DMS 273 (cell line): ENCODE measurements at regions not wholly inside any gene's neighbourhood (a gene's known extent, or its start where the extent isn't known, plus 50 kb on each side); places are given as distances from the start of the nearest gene placed in this dataset.

Source experiments
- DNase-seq: peaks from one replicate; lab custom pipeline; 2025; ENCODE audit not compliant: unreplicated experiment; lab: John Stamatoyannopoulos, UW

DNA sequence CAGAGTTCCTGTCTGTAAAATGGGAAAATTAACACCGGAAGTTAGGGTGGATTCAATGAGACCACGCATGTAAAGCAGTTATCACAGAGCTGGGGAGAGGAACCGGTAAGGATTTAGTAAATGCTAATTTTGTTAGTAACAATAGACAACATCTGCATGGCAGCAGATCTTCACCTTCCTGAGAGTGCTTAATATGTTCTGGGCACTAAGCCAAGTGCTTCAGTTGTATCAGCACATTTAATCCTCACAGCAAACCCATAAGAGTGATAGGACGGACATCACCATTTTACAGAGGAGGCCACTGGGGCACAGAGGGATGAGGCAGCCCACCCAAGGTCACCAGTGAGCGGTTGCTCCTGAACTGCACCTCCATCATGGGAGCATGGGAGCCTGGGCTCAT lies 189.4 kb downstream of the WNT5A start:
- DNase-seq: peak; percentile 1

DNA sequence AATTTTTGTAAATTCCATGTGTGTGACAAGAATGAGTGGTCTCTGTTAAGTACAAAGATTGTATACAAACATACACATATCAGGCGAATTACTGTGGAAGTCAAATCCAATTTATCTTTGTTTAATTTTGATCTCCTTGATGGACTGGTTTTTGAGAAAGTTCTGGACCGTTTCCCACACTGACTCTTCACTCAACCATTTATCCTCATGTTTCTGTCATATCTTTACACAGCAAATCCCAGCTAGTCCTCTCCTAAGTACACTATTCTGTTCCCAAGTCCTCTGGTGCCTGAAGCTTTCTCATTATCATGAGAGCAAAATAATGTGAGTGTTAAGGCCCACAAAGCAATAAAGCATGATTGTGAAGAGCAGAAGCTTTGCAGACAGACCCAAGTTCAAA lies 189.9 kb downstream of the WNT5A start:
- DNase-seq: no peak

DNA sequence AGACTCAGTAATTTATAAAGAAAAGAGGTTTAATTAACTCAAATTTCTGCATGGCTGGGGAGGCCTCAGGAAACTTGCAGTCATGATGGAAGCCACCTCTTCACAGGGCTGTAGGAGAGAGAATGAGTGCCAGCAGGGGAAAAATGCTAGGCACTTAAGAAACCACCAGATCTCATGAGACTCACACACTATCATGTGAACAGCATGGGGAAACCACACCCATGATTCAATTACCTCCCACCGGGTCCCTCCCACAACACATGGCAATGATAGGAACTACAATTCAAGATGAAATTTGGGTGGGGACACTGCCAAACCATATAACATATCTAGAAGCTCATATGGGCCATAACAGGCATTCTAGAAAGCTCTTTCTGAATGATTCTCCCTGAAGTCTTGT lies 190.3 kb downstream of the WNT5A start:
- DNase-seq: no peak

DNA sequence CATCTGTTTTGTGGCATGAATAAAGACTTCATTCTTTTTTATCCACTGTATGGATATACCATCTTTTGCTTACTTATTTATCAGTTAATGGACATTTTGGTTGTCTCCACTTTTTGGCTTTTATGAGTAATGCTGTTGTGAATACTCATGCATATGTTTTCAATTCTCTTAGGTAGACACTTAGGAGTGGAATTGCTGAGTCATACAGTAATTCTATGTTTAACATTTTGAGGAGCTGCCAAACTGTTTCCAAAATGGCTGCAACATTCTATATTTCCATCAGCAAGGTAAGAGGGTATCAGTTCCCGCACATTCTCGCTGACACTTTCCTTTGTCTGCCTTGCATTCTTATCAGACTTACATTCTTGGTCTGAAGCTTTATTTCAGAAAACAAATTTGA lies 191.1 kb downstream of the WNT5A start:
- DNase-seq: no peak

DNA sequence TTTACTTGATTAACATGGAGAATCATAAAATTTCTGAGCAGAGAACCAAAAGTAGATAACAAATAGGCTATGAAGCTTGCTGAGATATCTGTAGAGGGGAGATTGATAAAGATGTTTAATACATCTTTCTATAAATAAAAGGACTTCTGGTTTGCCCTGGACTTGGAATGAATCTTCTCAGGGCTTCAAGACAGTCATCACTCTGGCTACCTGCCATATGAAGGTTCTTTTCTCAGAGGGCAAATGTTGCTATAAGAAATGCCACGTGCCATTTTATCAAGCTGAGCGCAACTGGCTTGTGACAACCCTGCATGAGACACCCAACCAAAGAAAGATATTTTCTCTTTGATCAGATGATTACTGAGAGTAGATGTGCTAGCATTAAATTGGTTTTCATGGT lies 192.5 kb downstream of the WNT5A start:
- no peak for DNase-seq

DNA sequence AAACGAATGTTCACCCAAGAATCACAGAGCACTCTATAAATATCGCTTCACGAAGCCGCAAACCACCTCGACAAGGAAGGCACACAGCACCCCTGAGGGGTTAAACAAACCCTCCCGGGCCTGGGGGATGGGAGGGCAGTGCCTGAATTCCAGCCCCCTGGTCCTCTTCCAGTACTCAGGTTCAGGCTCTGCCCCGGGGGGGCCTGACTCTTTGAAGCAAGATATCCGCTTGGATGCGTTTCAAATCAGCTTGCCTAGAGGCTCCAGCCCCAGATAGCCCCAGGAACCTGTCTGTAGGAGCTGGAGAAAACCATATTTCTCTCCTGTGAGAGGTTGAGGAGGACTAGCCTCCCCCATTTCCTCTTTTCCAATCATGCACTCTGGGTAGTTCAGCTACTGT lies 194.7 kb downstream of the WNT5A start:
- DNase-seq: no peak

DNA sequence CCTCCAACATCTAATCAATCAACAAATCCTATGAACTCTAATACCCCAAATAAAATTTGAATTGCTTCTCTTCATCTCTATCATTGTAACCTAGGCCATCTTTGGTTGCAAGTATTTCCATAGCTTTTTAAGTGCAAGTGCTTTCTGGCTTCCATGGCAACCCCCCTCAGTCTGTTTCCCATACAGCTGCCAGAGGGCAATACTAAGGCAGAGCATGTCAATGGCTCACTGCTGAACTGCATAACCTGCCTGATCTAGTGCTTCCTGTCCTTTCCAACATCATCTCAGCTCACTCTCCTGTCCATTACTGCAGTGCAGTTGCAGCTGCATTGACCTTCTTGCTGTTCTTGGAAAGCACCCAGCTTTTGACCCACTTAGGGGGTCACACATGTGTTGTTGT lies 198.4 kb downstream of the WNT5A start:
- no peak for DNase-seq

DNA sequence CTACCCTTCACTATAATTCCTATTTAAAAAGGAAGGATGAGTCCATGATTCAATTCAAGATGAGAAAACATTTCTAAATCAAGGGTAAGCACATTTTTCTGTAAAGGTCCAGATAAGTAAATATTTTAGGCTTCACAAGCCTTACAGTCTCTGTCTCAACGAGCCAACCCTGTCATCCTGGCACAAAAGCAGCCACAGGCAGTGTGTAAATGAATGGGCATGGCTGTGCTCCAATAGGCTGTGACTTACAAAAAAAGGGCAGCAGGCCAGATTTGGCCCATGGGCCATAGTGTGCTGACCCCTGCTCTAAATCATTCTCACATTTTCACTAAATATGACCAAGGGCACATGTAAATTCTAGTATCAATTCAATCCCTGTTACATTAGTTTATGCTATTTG lies 200.4 kb downstream of the WNT5A start:
- no peak for DNase-seq

DNA sequence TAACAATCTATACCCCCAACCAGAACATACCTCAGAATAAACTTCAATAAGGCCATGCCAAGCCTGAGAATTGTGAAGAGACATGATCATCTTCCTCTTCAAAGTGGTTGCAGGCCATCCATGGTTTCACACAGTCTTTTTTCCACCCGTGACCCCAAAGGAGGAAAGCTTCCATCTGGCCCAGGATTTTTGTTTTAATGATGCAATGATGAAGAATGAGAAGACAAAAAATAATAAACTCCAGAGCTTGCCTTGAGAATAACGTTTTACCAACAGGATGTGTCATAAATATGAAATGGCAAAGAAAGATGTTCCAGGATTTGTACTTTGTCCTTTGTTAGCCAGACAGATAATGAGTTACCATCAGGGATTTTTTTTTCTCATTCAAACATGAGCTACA lies 201.9 kb downstream of the WNT5A start:
- no peak for DNase-seq

DNA sequence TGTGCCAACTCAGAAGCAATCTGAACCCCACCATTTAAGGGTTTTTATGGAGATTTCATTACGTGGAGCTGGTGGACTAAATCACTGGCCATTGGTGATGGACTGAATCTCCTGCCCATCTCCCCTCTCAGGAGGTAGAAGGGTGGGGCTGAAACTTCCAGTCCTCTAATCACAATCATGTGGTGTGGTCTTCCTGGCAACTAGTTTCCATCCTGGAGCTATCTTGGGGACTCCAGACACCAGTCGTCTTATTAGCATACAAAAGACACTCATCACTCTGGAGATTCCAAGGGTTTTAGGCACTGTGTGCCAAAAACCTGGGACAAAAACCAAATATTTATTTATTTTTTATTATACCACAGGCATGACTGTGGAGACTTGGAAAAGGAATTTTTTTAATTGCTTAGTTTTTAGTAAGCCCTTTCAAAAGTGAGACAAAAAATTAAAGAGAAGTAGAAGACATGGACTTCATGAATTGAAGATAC lies 203.6 kb downstream of the WNT5A start:
- DNase-seq: no peak

DNA sequence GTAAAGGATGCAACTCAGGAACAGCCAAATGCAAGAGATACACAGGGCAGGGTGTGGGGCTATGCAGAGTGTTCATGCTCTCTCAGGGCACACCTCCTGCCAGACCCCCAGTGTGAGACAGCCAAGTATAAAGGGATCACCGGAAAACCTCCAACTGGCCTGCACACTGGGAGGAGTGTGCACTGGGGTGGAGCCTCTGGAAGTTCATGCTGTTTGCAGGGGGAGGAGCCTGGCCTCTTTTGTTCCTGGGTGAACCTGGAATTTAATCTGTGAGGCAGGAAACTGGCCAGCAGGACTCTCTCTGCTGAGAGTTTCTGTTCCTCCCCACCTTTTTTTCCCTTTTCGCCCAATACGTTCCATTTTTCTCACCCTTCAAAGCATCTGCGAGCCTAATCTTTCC lies 204.1 kb downstream of the WNT5A start:
- DNase-seq: no peak

DNA sequence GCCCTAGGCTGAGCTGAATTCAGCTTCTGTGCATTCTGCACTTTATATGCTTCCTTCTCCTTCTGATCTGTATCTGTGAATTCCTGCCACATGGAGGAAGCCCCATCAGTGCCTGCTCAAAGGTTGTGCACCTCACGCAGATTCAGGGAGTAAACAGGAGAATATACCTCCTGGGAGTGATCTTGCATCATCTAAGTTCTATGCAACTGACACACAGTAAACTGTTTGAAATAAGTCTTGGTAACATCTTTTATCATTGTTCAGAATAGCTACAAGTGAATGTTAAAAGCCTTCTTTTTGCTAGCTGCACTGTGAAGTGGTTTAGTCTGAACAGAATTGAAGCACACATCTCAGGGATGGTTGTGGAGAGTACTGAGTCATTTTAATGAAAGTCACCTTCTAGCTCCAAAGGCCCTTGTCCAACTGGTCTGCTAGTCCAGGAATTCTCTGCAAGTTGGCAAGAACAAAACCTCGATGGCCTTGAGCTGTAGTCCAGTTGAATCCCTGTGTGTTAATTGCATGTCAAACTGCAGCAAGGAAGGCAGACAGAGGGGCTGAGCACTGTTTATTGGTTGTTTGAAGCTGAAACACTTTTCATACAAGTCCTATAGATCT lies 215.0 kb downstream of the WNT5A start:
- DNase-seq: no peak

DNA sequence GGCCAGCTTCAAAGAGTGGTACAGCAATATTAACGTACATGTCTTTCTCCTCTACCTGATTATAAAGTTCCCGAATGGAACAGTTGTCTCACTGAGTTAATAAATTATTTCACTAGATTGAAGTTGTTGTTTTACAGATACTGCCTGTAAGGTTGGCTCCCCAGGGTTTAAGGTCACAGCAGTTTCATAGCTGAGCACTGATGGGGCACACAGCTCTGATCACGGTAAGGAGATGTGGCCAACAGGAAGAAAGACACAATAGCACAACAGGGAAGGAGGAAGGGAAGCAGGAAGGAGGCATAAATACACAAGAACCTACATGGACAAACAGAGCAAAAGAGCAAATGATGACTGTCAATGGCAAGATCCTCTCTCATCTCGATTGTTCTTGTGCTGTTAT lies 215.6 kb downstream of the WNT5A start:
- DNase-seq: no peak

DNA sequence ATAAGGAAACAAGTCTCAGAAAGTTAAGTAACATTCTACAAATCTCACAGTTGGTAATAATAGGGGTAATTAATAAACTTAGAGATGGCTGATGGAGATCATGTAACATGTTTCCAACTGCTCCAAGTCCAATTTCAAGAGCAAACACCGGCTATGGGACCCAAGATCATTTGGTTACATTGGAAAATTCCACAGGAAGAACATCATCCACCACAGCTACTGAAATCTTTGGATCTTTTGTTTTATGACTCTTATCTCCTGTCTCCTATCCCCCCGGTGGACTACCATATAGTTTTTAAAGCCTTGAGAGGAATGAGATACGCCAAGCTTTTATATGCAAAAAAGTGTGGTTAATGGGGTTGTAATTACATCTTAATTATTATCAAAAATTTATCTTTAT lies 216.1 kb downstream of the WNT5A start:
- no peak for DNase-seq

DNA sequence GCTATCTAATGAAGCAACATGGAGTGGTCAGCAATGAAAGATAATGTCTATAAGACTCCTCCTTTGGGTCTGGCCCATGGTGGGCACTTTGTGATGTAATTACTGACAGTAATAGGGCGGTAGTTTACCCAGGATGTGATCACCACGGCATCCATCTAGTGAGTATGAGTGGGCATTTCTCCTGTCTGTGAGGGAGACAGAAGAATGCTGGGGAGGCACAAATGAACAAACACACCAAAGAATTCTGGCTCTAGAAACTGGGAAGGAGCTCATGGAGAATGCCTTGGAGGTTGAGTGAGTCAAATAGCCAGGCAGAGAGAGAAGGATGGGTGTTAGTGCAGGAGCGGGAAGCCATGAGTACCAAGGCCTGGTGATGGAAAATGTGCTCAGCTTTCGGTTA lies 217.5 kb downstream of the WNT5A start:
- DNase-seq: no peak

DNA sequence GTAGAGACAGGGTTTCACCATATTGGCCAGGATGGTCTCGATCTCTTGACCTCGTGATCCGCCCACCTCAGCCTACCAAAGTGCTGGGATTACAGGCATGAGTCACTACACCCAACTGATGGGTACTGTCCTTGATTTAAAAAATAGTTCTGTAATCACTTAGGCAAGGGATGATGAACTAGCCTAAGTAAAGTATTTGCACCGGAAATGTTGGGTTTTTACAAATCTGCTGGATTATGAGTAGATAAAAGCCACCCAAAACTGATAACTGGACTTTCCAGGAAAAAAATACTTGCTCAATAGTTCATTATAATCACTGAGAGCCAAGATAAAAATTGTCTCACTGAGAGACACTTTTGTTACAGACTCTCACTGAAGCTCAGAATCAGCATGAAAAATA lies 218.0 kb downstream of the WNT5A start:
- DNase-seq: no peak

DNA sequence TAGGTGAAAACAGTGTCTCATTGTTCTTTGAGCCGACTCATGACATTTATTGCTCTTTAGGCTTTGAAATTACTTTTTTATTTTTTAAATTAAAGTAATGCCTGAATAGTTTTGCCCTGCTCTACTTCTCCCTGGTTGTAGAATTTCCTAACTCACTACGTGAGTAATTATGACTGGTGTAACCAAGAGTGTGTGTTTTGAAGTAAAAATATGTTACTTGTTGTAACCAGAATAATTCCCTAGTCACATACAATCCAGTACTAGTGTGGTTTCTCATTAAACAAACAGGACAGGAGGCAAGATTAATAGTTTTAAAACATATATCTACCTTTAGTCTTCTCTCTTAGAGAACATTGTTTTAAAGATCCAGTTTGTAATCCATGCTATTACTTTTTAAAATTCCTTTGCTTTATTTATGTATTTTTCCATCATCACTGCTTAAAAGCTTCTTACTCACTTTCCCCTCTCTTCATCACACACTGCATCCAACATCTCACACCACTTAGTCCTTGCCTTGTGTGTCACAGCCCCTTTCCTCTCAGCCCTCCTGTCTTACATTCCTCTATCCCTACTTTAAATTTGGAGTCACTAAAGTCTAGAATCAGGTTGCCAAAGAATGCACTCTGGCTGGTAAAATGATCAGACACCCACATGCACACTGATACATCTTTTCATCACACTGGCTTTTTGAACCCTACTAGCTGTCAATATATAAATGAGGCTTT lies 219.7 kb downstream of the WNT5A start:
- no peak for DNase-seq

DNA sequence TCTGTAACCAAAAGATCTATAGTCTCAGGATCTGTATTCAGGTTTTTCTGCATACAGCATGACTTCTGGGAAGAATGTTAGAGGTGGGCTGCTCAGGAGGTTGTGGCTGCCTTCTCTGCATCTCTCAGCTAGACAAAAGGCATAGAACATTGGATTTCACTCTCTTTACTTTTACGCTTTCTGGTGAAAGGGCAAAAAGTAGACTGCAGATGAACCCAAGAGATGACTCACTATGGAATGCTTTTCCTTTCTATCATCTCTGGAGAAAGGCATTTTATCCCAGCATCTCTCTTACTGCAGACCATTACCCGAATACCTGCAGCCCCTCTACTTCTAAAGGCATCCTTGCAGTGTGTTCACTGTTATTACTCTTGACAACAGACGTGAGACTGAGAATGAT lies 222.2 kb downstream of the WNT5A start:
- DNase-seq: no peak

DNA sequence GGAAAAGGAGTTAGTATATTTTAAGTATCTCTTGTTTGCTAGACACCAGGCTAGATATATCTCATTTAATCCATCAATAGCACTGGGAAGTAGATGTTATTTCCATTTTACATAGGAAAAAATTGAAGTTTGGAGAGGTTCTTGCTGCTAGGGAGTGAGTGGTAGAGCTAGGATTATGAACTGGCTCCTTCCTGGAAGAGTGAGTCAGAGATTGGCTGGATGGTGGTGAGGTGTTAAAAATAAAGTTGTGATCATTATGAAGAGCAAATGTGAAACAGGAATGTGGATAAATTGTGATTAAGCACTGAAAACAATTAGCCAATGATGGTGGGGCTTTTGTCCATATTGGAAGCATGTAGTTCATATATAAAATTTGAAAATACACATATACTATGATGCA lies 234.2 kb downstream of the WNT5A start:
- DNase-seq: no peak

DNA sequence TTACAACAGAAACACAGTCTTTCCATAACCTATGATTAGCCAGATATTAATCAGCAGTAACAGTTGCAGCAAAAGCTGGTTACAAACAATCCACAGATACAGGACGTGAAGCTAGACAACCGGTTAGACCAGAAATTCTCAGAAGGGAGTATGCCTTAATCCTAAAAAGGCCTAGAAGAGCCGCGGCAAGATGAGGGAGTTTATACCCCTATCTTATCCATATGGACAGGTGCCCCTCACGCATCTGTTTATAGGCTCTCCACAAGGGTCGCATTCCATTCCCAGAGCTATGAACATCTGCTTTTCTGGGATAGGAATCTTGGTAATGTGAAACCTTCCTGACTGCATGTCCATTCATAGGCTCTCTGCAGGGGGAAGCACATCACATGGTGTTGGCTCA lies 237.9 kb downstream of the WNT5A start:
- peak; percentile 8 for DNase-seq

DNA sequence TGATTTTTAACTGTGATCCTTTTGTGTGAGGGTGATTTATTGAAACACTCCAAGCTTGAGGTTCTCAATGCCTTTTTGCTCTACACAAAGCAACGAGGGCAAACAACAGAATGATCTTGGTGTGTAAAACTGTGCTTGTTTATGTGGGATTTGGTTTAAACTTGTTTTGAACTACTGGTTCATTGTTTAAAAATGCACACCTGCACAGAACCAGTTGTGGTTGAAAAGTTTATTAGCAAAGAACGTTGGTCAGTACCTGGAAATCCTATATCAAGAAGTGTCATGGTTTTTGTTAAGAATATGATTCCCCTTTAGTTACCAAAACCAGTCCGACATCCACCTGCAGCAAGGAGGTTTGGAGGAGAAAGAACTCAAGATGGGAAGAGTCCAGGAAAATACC lies 239.4 kb downstream of the WNT5A start:
- no peak for DNase-seq

DNA sequence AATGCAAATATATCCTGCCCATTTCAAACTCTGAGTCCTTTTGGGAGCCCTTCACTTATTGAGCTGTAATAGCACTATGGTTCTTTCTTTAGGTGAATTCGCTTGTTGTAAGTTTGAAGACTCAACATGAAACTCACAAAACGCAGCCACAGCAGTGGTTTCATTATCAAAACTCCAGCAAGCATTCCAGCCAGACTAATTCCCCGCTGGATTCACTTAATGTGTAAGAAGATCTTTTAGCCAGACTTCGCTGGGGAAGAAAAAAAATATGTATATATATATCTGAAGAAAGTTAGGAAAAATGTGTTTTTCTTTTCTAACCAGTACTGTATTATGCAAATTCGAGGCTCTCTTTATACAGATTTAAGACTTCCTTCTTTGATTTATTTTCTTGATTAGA lies 241.1 kb downstream of the WNT5A start:
- DNase-seq: no peak

DNA sequence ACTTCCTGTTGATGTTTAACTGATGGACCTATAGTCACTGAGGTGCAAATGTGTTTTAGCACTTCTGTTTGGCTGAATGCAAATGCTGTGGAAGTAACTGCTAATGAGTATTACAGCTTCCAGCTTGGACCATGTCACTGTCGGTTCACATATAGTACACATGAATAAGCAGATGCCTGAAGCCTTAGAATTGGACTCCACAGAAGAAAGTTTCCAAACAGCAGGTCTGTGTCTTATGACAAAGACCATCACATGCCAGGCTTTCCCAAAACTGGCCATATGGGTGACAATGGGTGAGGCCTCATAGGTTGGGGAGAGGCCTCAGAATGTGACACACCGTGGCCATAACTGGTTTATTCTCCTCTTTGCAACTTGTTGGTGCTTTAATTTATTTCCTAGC lies 241.8 kb downstream of the WNT5A start:
- no peak for DNase-seq
